Fibroblast of villous mesenchyme (primary cell): ENCODE measurements at regions not wholly inside any gene's neighbourhood (a gene's known extent, or its start where the extent isn't known, plus 50 kb on each side); places are given as distances from the start of the nearest gene placed in this dataset.

Experiments used
- DNase-seq: peaks from one replicate; pipeline ENCODE4 v3.0.0-alpha.2; 2010; ENCODE audit warnings: low read depth
- H3K4me3 ChIP-seq: 2 replicates; pipeline ENCODE4 v1.5.1; 2011; ENCODE audit warnings: low read depth, mild to moderate bottlenecking, low read length
- CTCF ChIP-seq: IDR thresholded peaks from 2 replicates; pipeline ENCODE4 v1.5.1; 2012; ENCODE audit warnings: low read depth, mild to moderate bottlenecking, low read length; ENCODE audit not compliant: insufficient read depth

- no peak for TF ChIP-seq CTCF
- no peak overlapping the region for H3K4me3 ChIP-seq
- DNase-seq = no peak
Measured at GRCh38 chr16:85338638-85338982, 226.3 kb upstream of the CIBAR2 start.

- H3K4me3 ChIP-seq = no peak overlapping the region
- DNase-seq = no peak
- TF ChIP-seq CTCF = no peak
Measured at GRCh38 chr16:85338989-85339685, 226.9 kb upstream of the CIBAR2 start.

GRCh38 chr16:85341972-85342695, 229.9 kb upstream of the CIBAR2 start:
- H3K4me3 ChIP-seq = no peak overlapping the region
- DNase-seq = no peak
- no peak for TF ChIP-seq CTCF

GRCh38 chr16:85344502-85345128, 232.3 kb upstream of the CIBAR2 start:
- no peak for DNase-seq
- no peak for TF ChIP-seq CTCF
- H3K4me3 ChIP-seq = no peak overlapping the region

- DNase-seq = no peak
- H3K4me3 ChIP-seq = no peak overlapping the region
- no peak for TF ChIP-seq CTCF
Measured at GRCh38 chr16:85345129-85345639, 232.9 kb upstream of the CIBAR2 start.

GRCh38 chr16:85346404-85347212, 234.3 kb upstream of the CIBAR2 start:
- TF ChIP-seq CTCF = no peak
- no peak for DNase-seq
- H3K4me3 ChIP-seq = no peak overlapping the region
